GM18909 (cell line): ENCODE measurements at regions not wholly inside any gene's neighbourhood (a gene's known extent, or its start where the extent isn't known, plus 50 kb on each side); places are given as distances from the start of the nearest gene placed in this dataset.
A peak's percentile ranks its signal among the peaks of the same experiment; 100 is the strongest.

ENCODE experiments used
- ATAC-seq: cut with Tn5 transposase; IDR thresholded peaks from one replicate; pipeline ENCODE4 v1.9.1; 2021; ENCODE audit warnings: mild to moderate bottlenecking; ENCODE audit not compliant: unreplicated experiment, poor library complexity

DNA sequence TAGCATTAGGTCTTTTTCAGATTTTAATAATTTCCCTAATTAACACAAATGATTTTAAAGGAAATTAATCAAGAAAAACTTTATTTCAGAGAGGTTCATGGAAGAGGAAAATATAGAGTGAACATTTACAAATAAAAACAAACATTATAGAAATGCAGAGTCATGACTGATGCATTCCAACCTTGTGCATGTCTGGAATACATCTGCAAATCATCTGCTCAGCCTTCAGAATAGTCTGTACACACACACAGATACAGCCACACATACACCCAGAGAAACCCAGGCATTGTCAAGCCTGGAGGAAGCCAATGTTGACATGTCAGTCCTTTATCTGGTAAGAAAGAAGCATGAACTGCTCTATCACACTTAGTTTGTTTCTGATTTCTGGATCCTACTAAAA is 61.3 kb upstream of the NFKB1 start:
- ATAC-seq, result no peak

DNA sequence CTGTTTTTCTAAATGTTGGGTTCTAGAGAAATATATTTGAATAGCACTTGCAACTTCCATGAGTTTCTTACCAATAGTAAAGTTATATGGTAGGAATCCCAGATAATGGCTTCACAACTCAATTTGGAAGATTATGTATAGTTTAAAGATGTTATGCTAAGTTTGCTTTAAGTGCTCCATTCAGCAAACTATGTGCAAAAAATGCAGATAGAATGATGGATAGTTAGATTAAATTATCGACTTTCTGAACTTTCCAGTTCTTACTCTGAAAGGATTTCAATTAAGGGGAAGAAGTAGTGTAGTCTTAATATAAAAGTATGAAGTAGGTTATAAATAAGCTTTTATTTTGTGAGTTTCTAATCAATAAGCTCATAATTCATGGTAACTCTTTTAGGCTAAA is 60.7 kb upstream of the NFKB1 start:
- ATAC-seq, result no peak

- ATAC-seq, result no peak
Measured at GRCh38 chr4:102441978-102442911, 58.9 kb upstream of the NFKB1 start.

DNA sequence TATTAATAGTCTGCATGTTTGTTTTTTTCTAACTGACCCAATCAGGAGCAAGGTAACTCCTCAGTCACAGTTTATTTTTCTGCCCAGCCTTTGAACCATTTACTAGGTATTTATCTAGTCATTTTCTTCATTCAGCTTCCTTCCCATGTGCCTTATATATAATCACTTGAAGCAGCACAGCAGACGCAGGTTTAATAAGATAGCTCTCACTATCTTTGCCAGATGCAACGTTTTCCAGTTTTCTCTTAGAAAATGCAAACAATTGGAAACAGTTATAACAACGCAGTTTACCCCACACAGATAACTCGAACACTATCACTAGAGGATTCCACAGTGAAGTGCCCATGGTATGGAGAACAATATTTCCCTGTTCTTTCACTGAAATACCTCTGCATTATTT is 56.4 kb upstream of the NFKB1 start:
- no peak for ATAC-seq

- no peak for ATAC-seq
Measured at GRCh38 chr4:102445213-102445612, 55.9 kb upstream of the NFKB1 start.

GRCh38 chr4:102447413-102447812 is 53.7 kb upstream of the NFKB1 start:
- ATAC-seq, result peak; percentile 66

- ATAC-seq, result peak; percentile 77
Measured at GRCh38 chr4:102449751-102450352, 51.3 kb upstream of the NFKB1 start.

DNA sequence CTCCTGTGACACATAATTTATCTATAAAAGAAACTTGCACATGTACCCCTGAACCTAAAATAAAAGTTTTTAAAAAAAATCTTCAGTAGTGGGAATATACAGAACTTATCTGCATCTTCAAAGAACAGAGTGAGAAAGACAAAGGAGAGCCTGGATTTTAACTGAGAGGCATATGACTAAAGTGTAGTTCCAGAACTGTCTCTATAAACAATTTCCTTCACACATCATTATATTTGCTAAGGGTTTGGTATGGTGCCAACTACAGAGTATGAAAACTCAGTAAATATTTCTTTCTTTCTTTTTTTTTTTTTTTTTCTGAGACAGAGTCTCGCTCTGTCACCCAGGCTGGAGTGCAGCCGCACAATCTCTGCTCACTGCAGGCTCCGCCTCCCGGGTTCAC is 49.9 kb upstream of the NFKB1 start:
- ATAC-seq, result no peak
